Activated CD4-positive, alpha-beta T cell treated with anti-CD3 and anti-CD28 coated beads, Interleukin-2, amount 10 ng/mL, durations not matched to agents 24 days and 14 days (primary cell): ENCODE measurements at regions not wholly inside any gene's neighbourhood (a gene's known extent, or its start where the extent isn't known, plus 50 kb on each side); places are given as distances from the start of the nearest gene placed in this dataset.
"Not testable (repeated sequence)": the region's sequence is repeated elsewhere in the genome, so short reads cannot be mapped to it uniquely, and the experiment has no call there.

ENCODE experiments used
- DNase-seq: peaks from one replicate; pipeline ENCODE4 v3.0.0; 2022
- H3K27ac Mint-ChIP-seq: one replicate; pipeline ENCODE4 v1.8.0; 2022; ENCODE audit warnings: mild to moderate bottlenecking, mixed read lengths
- H3K27me3 Mint-ChIP-seq: one replicate; pipeline ENCODE4 v1.8.0; 2022; ENCODE audit warnings: mixed read lengths
- H3K36me3 Mint-ChIP-seq: one replicate; pipeline ENCODE4 v1.8.0; 2022; ENCODE audit warnings: low read depth, mild to moderate bottlenecking, mixed read lengths
- H3K4me1 Mint-ChIP-seq: one replicate; pipeline ENCODE4 v1.8.0; 2021; ENCODE audit warnings: mixed read lengths
- H3K4me3 Mint-ChIP-seq: one replicate; pipeline ENCODE4 v1.8.0; 2022; ENCODE audit warnings: mild to moderate bottlenecking, moderate library complexity, mixed read lengths
- H3K9me3 Mint-ChIP-seq: one replicate; pipeline ENCODE4 v1.8.0; 2021; ENCODE audit warnings: mixed read lengths
- intact Hi-C: fragments of 100-400 bp; cut with micrococcal nuclease; formaldehyde crosslinking; loops from one replicate; pipeline ENCODE4 v1.15.1; 2023

- Mint-ChIP-seq H3K27me3 (peaks cover 22% of the 10 kb centered on the region), H3K27ac (peak overlapping the region; percentile 88), H3K4me1 (peaks cover 14% of the 10 kb centered on the region), H3K4me3 (peak overlapping the region; percentile 89)
- H3K9me3 Mint-ChIP-seq, DNase-seq, H3K36me3 Mint-ChIP-seq: not testable (repeated sequence)
- intact Hi-C loops: loop anchor here (5.0 kb wide), 1 partner anchor 404 kb away; the partner anchor contains the start of genes PPP1CA and TBC1D10C
Measured at GRCh38 chr11:67806183-67806582, 131.8 kb upstream of the ALDH3B2 start.

GRCh38 chr11:67805253-67806126 is 131.1 kb upstream of the ALDH3B2 start:
- Mint-ChIP-seq H3K27ac (peak overlapping the region; percentile 88), H3K27me3 (peaks cover 18% of the 10 kb centered on the region), H3K4me1 (peaks cover 14% of the 10 kb centered on the region), H3K4me3 (peak overlapping the region; percentile 89)
- intact Hi-C loops: loop anchor here (5.0 kb wide), 1 partner anchor 403 kb away; the partner anchor contains the start of genes PPP1CA and TBC1D10C
- not testable (repeated sequence) for H3K36me3 Mint-ChIP-seq, H3K9me3 Mint-ChIP-seq
- DNase-seq: peak; percentile 100

DNA sequence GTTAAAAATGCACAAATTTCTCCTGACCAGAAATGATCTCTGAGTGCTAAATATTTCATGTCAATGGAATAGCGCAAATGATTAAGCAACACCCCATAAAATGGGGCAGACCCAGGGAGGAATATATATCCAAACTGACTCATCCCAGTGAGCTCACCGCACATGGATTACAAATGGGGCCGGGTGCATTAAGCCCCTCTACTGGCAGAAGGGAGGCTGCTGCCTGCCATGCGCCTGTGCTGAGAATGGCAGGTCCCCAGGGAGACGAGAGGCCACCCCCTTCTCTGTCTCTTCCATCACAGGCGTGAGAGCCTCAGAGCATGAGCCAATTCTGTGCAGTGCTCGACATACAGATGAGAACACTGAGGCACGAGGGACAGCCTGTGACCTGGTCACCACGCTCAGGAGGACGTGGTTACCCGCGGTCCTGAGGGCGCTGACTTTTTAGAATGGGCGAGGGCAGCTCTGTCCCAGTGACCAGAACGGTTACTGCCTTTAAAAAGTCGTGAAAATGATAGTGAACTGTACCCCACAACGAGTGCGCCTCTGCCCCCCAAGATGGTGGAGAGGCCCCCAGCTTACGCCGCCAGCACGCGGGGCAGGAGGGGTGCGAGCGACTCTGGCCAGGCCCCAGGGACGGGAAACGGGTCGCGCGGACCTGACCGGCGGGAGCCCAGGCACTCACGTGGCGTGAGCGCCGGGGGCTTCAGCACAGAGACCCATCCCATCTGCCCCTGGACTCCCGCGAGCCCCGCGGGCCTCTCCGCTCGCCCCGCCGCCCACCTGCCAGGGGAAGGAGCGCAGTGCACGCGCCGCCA is 130.2 kb upstream of the ALDH3B2 start:
- Mint-ChIP-seq H3K27me3 (peaks cover 18% of the 10 kb centered on the region), H3K27ac (peak overlapping the region; percentile 88), H3K4me1 (peaks cover 14% of the 10 kb centered on the region), H3K4me3 (peak overlapping the region; percentile 89)
- H3K9me3 Mint-ChIP-seq, H3K36me3 Mint-ChIP-seq, DNase-seq: not testable (repeated sequence)
- intact Hi-C loops: loop anchor here (5.0 kb wide), 1 partner anchor 402 kb away; the partner anchor contains the start of genes PPP1CA and TBC1D10C

DNA sequence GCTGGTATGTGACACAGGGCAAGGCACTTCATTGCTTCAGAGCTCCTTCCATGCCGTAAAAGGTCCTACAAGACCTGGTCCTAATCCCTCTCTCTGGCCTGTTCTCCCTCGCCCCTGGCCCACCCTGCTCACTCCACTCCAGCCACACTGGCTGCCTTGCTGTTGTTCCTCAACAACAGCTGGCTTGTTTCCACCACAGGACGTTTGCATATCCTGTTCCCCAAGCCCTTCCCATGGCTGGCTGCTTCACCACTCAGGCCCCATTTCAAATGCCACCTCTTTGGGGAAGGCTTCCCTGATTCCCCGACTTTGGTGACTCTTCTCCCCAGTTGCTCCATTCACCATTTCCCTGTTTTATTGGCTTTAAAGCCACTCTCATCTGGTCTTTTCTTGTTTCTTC is 129.1 kb upstream of the ALDH3B2 start:
- H3K36me3 Mint-ChIP-seq, intact Hi-C loops, H3K9me3 Mint-ChIP-seq, H3K27ac Mint-ChIP-seq, DNase-seq, H3K4me3 Mint-ChIP-seq: not testable (repeated sequence)
- peaks cover 14% of the 10 kb centered on the region for H3K4me1 Mint-ChIP-seq
- peaks cover 12% of the 10 kb centered on the region for H3K27me3 Mint-ChIP-seq

GRCh38 chr11:67803055-67803454 is 128.6 kb upstream of the ALDH3B2 start:
- DNase-seq, intact Hi-C loops, H3K27ac Mint-ChIP-seq, H3K36me3 Mint-ChIP-seq, H3K4me3 Mint-ChIP-seq, H3K9me3 Mint-ChIP-seq, H3K27me3 Mint-ChIP-seq: not testable (repeated sequence)
- H3K4me1 Mint-ChIP-seq: peaks cover 14% of the 10 kb centered on the region

- H3K27ac Mint-ChIP-seq, DNase-seq, H3K9me3 Mint-ChIP-seq, H3K4me3 Mint-ChIP-seq, H3K36me3 Mint-ChIP-seq, intact Hi-C loops, H3K27me3 Mint-ChIP-seq: not testable (repeated sequence)
- H3K4me1 Mint-ChIP-seq: peaks cover 14% of the 10 kb centered on the region
Measured at GRCh38 chr11:67802623-67803022, 128.2 kb upstream of the ALDH3B2 start.

DNA sequence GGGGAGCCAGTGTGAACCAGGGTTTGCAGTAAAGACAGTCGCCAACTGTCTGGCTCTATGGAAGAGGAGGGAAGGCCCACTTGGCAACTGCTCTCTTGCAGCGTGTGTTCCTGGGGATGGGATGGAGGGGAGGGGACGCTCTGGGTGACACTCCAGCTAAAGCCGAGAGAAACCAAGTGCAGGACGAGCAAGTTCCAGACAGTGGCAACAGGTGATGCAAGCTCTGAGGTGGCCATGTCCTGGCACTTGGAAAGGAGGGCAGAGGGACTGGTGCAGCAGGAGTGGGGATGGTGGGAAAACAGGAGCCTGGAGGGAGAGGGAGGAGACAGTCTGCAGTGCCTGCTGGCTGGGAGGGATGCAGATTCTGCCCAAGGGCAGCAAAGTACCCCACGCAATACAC is 127.0 kb upstream of the ALDH3B2 start:
- H3K4me1 Mint-ChIP-seq: peaks cover 12% of the 10 kb centered on the region
- H3K27ac Mint-ChIP-seq, intact Hi-C loops, H3K4me3 Mint-ChIP-seq, DNase-seq, H3K36me3 Mint-ChIP-seq, H3K27me3 Mint-ChIP-seq, H3K9me3 Mint-ChIP-seq: not testable (repeated sequence)

- H3K4me1 Mint-ChIP-seq: peaks cover 10% of the 10 kb centered on the region
- H3K27ac Mint-ChIP-seq, H3K36me3 Mint-ChIP-seq, DNase-seq, H3K27me3 Mint-ChIP-seq, H3K4me3 Mint-ChIP-seq, H3K9me3 Mint-ChIP-seq, intact Hi-C loops: not testable (repeated sequence)
Measured at GRCh38 chr11:67800591-67800990, 126.2 kb upstream of the ALDH3B2 start.

GRCh38 chr11:67799808-67800207 is 125.4 kb upstream of the ALDH3B2 start:
- intact Hi-C loops, H3K4me3 Mint-ChIP-seq, H3K27ac Mint-ChIP-seq, H3K36me3 Mint-ChIP-seq, H3K9me3 Mint-ChIP-seq, H3K27me3 Mint-ChIP-seq: not testable (repeated sequence)
- H3K4me1 Mint-ChIP-seq: peaks cover 10% of the 10 kb centered on the region
- peak; percentile 77 for DNase-seq

- H3K4me3 Mint-ChIP-seq, H3K9me3 Mint-ChIP-seq, DNase-seq, H3K4me1 Mint-ChIP-seq, intact Hi-C loops, H3K36me3 Mint-ChIP-seq, H3K27ac Mint-ChIP-seq, H3K27me3 Mint-ChIP-seq: not testable (repeated sequence)
Measured at GRCh38 chr11:67797726-67798521, 123.5 kb upstream of the ALDH3B2 start.

GRCh38 chr11:67795746-67796145 is 121.3 kb upstream of the ALDH3B2 start:
- Mint-ChIP-seq H3K4me1 (peaks cover 4% of the 10 kb centered on the region), H3K27ac (no peak overlapping the region), H3K4me3 (no peak overlapping the region), H3K9me3 (no peaks in the 10 kb centered on the region), H3K36me3 (no peaks in the 10 kb centered on the region), H3K27me3 (no peaks in the 10 kb centered on the region)
- intact Hi-C loops: no loop called here
- DNase-seq: no peak

DNA sequence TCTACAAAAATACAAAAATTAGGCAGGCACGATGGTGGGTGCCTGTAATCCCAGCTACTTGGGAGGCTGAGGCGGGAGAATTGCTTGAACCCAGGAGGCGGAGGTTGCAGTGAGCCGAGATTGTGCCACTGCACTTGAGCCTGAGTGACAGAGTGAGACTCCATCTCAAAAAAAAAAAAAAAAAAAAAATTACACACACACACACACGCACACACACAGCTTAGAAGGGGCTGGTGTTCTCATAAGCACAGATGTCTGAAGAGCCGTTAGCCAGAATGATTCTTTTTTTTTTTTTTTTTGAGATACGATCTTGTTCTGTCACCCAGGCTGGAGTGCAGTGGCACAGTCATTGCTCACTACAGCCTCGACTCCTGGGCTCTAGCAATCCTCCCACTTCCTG is 119.3 kb upstream of the ALDH3B2 start:
- H3K27ac Mint-ChIP-seq, H3K36me3 Mint-ChIP-seq, H3K4me1 Mint-ChIP-seq, H3K9me3 Mint-ChIP-seq, H3K4me3 Mint-ChIP-seq, DNase-seq, H3K27me3 Mint-ChIP-seq, intact Hi-C loops: not testable (repeated sequence)

GRCh38 chr11:67792273-67792990 is 118.0 kb upstream of the ALDH3B2 start:
- H3K9me3 Mint-ChIP-seq, H3K4me3 Mint-ChIP-seq, H3K36me3 Mint-ChIP-seq, H3K27ac Mint-ChIP-seq, H3K4me1 Mint-ChIP-seq, intact Hi-C loops, H3K27me3 Mint-ChIP-seq: not testable (repeated sequence)
- DNase-seq: peak; percentile 86
